ENCODE measurements at regions not wholly inside any gene's neighbourhood (a gene's known extent, or its start where the extent isn't known, plus 50 kb on each side); places are given as distances from the start of the nearest gene placed in this dataset.

DNA sequence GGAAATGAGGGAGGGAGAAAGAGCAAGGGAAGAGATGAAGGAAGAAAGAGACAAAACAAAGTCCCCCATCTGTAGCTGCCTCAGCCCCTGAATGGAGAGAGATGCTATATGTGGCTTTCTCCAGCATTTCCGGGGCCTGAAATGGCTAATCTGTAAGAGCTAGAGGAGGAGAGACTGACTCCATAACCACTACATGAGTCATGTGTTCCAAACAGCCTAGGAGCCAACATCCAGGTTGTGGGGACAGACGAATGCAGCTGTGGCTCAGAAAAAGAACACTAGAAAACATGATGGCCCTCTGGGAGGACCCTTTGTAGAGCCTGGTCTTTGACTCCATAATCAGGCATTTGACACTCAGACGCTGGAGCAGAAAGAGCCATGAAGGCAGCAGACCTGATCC lies 292.0 kb upstream of the ZNF507 start:
- H3K36me3 ChIP-seq = no peaks in the 10 kb centered on the region
- TF ChIP-seq, protein P1, sequence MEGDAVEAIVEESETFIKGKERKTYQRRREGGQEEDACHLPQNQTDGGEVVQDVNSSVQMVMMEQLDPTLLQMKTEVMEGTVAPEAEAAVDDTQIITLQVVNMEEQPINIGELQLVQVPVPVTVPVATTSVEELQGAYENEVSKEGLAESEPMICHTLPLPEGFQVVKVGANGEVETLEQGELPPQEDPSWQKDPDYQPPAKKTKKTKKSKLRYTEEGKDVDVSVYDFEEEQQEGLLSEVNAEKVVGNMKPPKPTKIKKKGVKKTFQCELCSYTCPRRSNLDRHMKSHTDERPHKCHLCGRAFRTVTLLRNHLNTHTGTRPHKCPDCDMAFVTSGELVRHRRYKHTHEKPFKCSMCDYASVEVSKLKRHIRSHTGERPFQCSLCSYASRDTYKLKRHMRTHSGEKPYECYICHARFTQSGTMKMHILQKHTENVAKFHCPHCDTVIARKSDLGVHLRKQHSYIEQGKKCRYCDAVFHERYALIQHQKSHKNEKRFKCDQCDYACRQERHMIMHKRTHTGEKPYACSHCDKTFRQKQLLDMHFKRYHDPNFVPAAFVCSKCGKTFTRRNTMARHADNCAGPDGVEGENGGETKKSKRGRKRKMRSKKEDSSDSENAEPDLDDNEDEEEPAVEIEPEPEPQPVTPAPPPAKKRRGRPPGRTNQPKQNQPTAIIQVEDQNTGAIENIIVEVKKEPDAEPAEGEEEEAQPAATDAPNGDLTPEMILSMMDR (IDR thresholded peaks at IDR 0.05) = no peak
- H3K9me3 ChIP-seq = no peaks in the 10 kb centered on the region
- intact Hi-C loops (cut with DNase I) = no loop called here
- ATAC-seq (no peak), DNase-seq (no peak)
- no peaks in the 10 kb centered on the region for H3K4me1 ChIP-seq
- no peaks in the 10 kb centered on the region for H3K27me3 ChIP-seq (ENCODE audit: low read depth)
- H3K4me3 ChIP-seq = no peak overlapping the region
- H3K27ac ChIP-seq = no peak overlapping the region

DNA sequence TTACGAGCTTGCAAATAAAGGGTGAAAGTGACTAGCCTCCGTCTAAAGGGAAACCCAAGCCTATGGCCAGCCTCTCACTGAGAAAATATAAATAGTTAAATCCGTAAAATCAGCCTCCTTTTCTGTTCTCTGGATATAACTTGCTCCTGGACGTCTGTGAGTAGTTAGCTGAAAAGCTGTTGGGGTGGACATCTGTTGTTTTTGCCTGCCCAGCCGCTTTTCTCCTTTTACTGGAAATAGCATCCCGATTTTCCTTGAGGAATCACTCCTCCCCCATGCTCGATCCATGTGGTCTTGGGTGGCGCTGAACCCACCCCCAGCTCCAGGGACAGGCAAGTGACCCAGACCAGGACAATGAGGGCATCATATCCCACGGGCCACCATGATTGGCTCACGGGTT lies 291.5 kb upstream of the ZNF507 start:
- Histone ChIP-seq H3K36me3 (no peaks in the 10 kb centered on the region), H3K27ac (no peak overlapping the region), H3K9me3 (no peaks in the 10 kb centered on the region), H3K27me3 (ENCODE audit: low read depth) (no peaks in the 10 kb centered on the region), H3K4me1 (no peaks in the 10 kb centered on the region), H3K4me3 (no peak overlapping the region)
- intact Hi-C loops (cut with DNase I) = no loop called here
- DNase-seq (no peak), ATAC-seq (no peak)
- TF ChIP-seq, protein P1 (IDR thresholded peaks at IDR 0.05) = no peak

DNA sequence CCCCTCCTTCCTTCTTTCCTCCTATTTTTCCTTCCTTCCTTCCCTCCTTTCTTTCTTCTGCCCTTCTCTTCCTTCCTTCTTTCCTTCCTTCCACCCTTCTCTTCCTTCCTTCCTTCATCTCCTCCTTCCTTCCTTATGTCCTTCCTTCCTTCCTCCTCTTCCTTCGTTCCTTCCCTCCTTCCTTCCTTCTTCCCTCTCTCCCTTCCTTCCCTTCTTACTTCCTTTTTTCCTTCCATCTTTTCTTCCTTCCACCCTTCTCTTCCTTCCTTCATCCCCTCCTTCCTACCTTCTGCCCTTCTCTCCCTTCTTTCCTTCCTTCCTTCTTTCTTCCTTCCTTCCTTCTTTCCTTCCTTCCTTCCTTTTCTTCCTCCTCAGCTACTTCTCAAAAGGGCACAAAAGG lies 287.3 kb upstream of the ZNF507 start:
- H3K4me3 ChIP-seq = no peak overlapping the region
- no peaks in the 10 kb centered on the region for H3K4me1 ChIP-seq
- TF ChIP-seq, protein P1 (IDR thresholded peaks at IDR 0.05) = no peak
- no peaks in the 10 kb centered on the region for H3K9me3 ChIP-seq
- DNase-seq (no peak), ATAC-seq (no peak)
- H3K36me3 ChIP-seq = no peaks in the 10 kb centered on the region
- H3K27ac ChIP-seq = no peak overlapping the region
- intact Hi-C loops (cut with DNase I) = no loop called here
- no peaks in the 10 kb centered on the region for H3K27me3 ChIP-seq (ENCODE audit: low read depth)

DNA sequence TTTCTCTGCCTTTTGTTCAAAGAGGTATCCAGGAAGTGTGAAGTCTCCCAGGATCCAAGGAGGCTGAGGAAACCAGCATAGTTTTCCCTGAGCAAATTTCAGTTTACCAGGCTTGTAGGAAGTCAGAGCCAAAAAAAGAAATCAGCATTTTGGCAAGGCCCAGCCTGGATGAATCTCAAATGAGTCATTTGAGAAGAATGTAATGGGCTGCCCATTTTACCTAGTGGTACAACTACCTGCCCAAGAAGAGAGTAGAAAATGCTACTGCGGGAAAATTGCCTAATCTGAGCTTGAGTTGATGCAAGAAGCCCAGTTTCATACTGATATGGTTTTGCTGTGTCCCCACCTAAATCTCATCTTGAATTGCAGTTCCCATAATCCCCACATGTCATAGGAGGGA lies 284.1 kb upstream of the ZNF507 start:
- intact Hi-C loops (cut with DNase I) = no loop called here
- no peak for ATAC-seq

DNA sequence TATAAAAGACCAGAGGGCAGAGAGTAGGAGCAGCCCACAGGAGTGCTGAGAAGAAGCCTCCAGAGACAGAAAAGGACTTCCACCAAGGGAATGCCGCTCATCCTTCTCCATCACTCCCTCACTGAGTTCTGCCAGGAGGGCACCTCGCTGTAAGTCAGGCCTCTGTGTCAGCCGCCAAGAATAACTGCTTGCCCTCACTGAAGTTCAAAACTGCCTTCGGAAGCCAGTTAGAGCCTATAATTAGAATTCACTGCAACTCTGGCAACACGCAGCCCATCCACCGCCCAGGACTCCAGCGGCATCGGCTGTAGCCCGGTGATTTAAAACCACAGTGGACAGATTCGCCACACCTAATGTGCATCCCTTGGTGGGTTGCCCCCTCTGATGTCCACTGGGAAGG lies 281.8 kb upstream of the ZNF507 start:
- DNase-seq = no peak
- ATAC-seq = no peak
- Histone ChIP-seq H3K36me3 (no peaks in the 10 kb centered on the region), H3K9me3 (no peaks in the 10 kb centered on the region), H3K4me3 (no peak overlapping the region), H3K27ac (no peak overlapping the region), H3K27me3 (ENCODE audit: low read depth) (no peaks in the 10 kb centered on the region), H3K4me1 (no peaks in the 10 kb centered on the region)
- intact Hi-C loops (cut with DNase I) = no loop called here
- TF ChIP-seq, protein P1 (IDR thresholded peaks at IDR 0.05) = no peak

More for the DNA sequence above, 284.1 kb upstream of the ZNF507 start:
- Histone ChIP-seq H3K4me1 (no peaks in the 10 kb centered on the region), H3K27me3 (ENCODE audit: low read depth) (no peaks in the 10 kb centered on the region), H3K36me3 (no peaks in the 10 kb centered on the region), H3K4me3 (no peak overlapping the region), H3K27ac (no peak overlapping the region), H3K9me3 (no peaks in the 10 kb centered on the region)
- TF ChIP-seq, protein P1 (IDR thresholded peaks at IDR 0.05) = no peak
- DNase-seq = no peak

DNA sequence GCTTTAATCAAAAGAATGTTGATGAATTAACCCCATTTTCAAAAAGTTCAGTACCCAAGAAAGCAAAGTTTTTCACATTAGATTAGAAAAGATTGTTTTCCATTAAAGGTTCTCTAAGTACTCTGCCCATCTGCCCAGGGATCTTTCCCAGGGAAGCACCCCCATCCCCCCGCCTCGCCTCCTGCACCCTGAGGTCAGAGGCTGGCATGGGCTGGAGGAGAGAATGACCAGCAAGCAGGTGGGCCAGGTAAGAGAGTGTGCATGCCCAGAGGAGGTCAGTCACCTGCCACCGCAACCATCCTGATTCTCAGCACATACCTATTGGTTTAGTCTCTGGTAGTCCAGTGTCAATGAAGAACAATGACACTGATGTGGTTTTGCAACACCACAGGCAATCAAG lies 279.4 kb upstream of the ZNF507 start:
- ATAC-seq (no peak), DNase-seq (no peak)
- Histone ChIP-seq H3K9me3 (no peaks in the 10 kb centered on the region), H3K4me1 (no peaks in the 10 kb centered on the region), H3K27me3 (ENCODE audit: low read depth) (peaks cover 3% of the 10 kb centered on the region), H3K4me3 (no peak overlapping the region), H3K27ac (no peak overlapping the region), H3K36me3 (no peaks in the 10 kb centered on the region)
- TF ChIP-seq, protein P1 (IDR thresholded peaks at IDR 0.05) = no peak
- intact Hi-C loops (cut with DNase I) = no loop called here

Data from lower lobe of right lung (tissue), 2 donors.